HG02798 (cell line): ENCODE measurements at regions not wholly inside any gene's neighbourhood (a gene's known extent, or its start where the extent isn't known, plus 50 kb on each side); places are given as distances from the start of the nearest gene placed in this dataset.

ENCODE experiments used
- ATAC-seq: cut with Tn5 transposase; IDR thresholded peaks from one replicate; pipeline ENCODE4 v1.9.1; 2021; ENCODE audit warnings: mild to moderate bottlenecking; ENCODE audit not compliant: unreplicated experiment, poor library complexity

DNA sequence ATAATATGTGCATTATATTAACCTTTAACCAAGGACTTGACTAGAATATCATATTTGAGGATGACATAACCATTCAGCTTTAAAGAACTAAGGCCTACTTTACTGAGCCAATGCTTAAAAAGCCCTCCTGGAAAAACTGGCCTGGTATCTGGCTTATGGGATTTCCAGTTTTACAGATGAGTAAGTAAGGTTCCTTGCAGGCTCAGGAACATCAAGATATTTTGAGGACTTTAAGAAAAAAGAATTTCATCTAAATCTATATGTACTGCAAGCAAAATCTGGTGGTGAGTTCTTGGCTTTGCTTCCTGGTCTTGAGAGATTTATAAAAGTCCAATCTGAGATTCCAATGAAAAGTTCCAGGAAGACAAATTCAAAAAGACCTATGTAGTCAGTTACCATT lies 417.0 kb upstream of the NRXN1 start:
- no peak for ATAC-seq

DNA sequence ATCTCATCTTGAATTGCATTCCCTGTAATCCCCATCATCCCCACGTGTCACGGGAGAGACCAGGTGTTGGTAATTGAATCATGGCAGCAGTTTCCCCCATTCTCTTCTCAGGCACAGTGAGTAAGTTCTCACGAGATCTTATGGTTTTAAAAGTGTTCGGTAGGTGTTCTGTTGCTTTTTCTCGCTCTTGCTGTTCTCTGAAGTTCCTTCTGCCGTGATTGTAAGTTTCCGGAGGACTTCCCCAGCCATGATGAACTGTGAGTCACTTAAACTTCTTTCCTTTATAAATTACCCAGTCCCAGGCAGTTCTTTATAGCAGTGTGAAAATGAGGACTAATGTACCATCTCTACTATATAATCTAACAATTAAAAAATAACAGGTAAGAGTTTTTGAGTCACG lies 409.9 kb upstream of the NRXN1 start:
- no peak for ATAC-seq

DNA sequence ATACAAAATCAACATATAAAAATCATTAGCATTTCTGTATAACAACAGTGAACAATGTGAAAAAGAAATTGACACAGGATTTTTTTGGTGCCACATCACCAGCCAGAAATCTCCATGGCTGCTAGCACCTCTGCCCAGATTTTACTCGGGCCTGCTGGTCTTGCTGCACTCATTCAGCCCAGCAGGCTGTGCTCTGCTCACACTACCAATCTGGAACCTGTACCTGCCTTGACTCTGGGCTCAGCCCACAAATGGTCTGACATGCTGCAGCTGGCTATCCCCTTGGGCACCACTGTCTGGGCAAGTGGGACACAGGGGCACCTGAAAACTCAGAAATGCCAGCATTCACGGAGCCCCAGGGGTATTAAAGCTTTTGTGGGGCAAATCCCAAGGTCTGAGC lies 392.5 kb upstream of the NRXN1 start:
- ATAC-seq = no peak

- no peak for ATAC-seq
Observed at GRCh38 chr2:51420511-51420910, 388.6 kb upstream of the NRXN1 start.

DNA sequence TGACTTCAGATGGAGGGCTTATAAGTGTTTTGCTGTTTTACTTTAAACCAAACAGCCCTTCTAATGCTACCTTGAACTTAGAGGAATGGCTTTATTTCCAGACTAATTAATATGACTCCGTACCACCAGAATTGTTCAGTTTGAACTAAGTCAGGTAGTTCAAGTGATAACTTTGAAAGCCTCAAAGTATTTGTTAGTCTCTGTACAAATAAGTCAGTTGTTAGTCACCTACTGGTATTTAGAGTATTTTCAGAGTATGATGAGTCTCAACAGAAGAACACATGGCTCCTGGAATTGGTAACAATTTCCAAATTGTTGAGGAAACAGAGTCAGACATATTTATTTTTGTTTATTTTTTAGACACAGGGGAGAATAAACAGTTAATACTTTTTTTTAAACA lies 381.8 kb upstream of the NRXN1 start:
- no peak for ATAC-seq

DNA sequence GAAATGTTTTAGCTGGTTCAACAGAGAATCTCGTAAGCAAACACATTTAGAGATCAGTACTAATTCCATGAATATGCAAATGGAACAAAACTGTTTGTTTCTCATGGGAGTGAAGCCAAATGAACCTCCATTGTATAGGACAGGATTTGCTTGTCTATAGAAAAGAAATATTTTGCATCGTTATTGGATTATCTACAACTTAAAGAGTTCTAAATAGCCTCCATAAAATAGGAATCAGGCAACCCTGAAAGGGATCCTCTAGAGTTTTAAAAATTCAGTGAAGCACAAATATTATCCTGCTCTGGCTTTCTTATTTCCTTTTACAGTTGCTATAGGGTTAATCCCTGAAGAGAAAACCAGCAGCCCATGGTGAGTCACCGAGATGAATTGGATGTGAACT lies 378.4 kb upstream of the NRXN1 start:
- ATAC-seq = no peak

DNA sequence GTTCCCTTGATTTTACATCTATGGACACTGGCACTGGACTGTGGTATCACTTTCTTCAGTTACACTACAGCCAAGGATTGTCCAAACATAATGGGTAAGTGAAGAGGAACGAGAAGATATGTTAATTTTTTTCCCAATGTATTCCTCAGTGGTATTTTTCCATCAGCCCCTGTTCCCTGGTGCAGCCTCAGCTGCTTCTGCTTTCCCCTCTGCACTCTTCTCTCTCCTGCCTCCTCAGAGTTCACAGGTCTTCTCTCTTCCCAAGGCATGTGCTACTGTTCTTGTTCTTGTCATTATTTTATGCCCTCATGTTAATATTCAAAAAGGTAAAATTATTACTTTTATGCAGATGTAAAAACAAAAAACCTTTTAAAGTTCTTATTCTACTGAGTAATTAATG lies 378.0 kb upstream of the NRXN1 start:
- no peak for ATAC-seq

DNA sequence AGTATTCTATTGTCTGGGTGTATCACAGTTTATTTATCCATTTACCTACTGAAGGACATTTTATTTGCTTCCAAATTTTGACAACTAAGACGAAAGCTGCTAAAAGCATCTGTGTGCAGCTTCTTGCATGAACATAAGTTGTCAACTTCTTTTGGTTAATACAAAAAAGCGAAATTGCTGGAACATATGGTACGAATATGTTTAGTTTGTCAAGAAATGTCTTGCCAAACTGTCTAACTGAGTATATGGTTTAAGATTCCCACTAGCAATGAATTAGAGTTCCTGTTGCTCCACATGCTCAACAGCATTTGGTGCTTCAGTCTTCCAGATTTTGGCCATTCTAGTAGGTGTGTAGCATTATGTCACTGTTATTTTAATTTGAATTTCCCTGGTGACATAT lies 372.3 kb upstream of the NRXN1 start:
- no peak for ATAC-seq

DNA sequence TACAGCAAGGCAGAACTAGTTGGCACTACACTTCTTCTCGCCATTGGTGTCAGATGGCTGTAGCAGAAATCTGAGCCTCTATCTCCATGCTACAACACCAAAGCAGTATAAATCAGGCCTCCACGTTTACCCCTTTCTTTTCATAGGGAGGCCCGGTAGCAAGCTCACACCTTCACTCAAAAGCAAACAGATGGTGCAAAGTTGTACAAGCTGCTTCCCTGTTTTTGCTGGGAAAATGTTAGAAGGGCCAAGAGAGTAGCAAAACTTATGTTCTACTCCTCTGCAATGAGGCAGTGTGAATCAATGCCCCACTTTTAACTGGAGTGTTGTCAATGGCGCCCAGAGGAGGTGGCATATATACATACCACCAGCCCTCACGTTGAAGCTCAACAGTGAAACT lies 369.6 kb upstream of the NRXN1 start:
- ATAC-seq = no peak

GRCh38 chr2:51387235-51387634 lies 355.3 kb upstream of the NRXN1 start:
- no peak for ATAC-seq

GRCh38 chr2:51379997-51380396 lies 348.1 kb upstream of the NRXN1 start:
- ATAC-seq = no peak

GRCh38 chr2:51368250-51368649 lies 336.3 kb upstream of the NRXN1 start:
- ATAC-seq = no peak

GRCh38 chr2:51350100-51350499 lies 318.2 kb upstream of the NRXN1 start:
- ATAC-seq = no peak

GRCh38 chr2:51344886-51345285 lies 313.0 kb upstream of the NRXN1 start:
- ATAC-seq = no peak

- no peak for ATAC-seq
Observed at GRCh38 chr2:51335087-51336058, 303.4 kb upstream of the NRXN1 start.

GRCh38 chr2:51329512-51329911 lies 297.6 kb upstream of the NRXN1 start:
- ATAC-seq = no peak

DNA sequence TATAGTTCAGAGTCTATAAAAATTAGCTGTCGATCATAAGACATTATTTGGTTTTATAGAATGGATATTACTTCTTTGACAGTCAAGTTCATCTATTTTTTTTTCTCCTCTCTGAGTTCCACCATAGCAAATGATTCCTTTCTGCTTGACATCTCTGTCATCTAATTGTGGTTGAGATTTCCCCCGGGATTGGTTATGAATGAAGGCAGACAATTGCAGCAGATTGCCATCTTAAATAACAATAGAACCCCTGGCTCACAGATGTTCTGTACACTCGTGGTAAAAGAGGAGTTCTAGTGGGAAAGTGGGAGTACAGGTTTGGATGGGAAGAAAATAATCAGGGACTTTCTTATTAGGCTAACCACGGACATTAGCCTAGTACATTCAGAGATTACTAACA lies 292.1 kb upstream of the NRXN1 start:
- no peak for ATAC-seq

- ATAC-seq = no peak
Observed at GRCh38 chr2:51322613-51323012, 290.7 kb upstream of the NRXN1 start.

- ATAC-seq = no peak
Observed at GRCh38 chr2:51304311-51304710, 272.4 kb upstream of the NRXN1 start.

- no peak for ATAC-seq
Observed at GRCh38 chr2:51301381-51301780, 269.4 kb upstream of the NRXN1 start.

GRCh38 chr2:51299370-51299769 lies 267.4 kb upstream of the NRXN1 start:
- ATAC-seq = no peak

DNA sequence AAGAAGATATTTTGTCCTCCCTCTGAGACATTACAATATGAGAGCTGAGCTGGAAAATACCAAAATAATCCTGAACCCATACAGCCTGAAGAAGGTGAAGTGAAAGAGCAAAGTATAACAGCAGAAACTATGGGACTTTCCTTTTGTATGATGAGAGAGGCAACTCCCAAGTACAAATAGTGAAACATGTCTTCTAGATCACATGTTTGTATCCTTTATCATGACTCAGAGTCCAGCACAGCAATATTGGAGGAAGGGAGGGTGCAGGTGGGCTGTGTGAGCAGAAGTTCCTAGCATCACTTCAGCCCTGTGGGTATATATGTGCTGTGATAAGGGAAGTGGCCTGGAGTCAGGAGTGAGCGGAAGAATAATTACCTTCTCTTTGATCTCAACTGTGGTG lies 265.6 kb upstream of the NRXN1 start:
- no peak for ATAC-seq
